ENCODE measurements at regions not wholly inside any gene's neighbourhood (a gene's known extent, or its start where the extent isn't known, plus 50 kb on each side); places are given as distances from the start of the nearest gene placed in this dataset.

DNA sequence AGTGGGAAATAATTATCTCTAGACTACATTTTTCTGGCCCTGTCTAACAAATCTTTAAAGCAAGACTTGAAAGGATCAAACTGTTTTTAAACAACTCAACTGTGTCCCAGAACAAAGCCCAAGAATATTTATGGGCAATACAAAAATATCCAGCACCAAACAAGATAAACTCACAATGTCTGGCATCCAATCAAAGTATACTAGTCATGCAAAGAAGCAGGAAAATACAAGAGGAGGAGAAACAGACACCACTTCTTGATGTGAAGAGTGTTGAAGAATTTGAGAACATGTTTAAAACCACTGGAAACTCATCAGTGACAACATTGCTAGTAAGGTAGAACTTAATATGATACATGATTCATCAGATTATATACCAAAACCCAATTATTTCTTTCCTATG lies 66.1 kb upstream of the CDC42EP3 start:
- no peak for DNase-seq (ENCODE audit: low spot score in 2 of 2)
- Histone ChIP-seq H3K4me3 (no peak overlapping the region), H3K4me1 (no peaks in the 10 kb centered on the region), H3K36me3 (no peaks in the 10 kb centered on the region), H3K27ac (no peak overlapping the region), H3K27me3 (no peaks in the 10 kb centered on the region), H3K9me3 (no peaks in the 10 kb centered on the region)
- TF ChIP-seq POLR2A (IDR thresholded peaks at IDR 0.05): no peak
- TF ChIP-seq, protein P1, sequence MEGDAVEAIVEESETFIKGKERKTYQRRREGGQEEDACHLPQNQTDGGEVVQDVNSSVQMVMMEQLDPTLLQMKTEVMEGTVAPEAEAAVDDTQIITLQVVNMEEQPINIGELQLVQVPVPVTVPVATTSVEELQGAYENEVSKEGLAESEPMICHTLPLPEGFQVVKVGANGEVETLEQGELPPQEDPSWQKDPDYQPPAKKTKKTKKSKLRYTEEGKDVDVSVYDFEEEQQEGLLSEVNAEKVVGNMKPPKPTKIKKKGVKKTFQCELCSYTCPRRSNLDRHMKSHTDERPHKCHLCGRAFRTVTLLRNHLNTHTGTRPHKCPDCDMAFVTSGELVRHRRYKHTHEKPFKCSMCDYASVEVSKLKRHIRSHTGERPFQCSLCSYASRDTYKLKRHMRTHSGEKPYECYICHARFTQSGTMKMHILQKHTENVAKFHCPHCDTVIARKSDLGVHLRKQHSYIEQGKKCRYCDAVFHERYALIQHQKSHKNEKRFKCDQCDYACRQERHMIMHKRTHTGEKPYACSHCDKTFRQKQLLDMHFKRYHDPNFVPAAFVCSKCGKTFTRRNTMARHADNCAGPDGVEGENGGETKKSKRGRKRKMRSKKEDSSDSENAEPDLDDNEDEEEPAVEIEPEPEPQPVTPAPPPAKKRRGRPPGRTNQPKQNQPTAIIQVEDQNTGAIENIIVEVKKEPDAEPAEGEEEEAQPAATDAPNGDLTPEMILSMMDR (IDR thresholded peaks at IDR 0.05): no peak
- no peak for TF ChIP-seq POLR2AphosphoS5 (IDR thresholded peaks at IDR 0.05)
- intact Hi-C loops (cut with DNase I; ENCODE audit: low total_unique reads): no loop called here

DNA sequence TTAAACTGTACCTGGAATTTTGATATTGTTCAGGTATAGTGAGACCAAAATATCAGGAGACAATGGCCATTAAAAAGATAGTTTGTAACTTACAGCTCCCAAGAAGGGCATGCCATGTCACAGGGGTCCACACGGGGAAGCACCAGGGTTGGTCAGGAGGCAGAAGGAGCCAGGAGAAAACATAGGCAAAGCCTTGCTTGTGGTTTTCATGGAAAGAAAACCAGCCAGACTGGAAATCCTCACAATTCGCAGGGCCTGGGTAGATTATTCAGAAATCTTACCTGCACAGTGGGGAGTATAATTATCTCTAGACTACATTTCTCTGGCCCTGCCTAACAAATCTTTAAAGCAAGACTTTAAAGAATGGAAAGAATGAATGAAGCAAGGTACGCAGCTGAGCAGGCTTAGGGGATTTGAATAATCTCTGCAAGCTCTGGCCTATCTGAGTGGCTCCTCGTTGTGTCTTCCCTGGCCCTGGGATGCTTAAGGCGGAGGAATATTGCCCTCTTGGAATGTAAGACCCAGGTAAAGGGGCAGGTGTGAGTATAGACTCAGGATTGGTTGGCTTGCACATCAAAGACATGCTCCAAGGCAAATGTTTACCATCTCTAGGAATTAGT lies 66.9 kb upstream of the CDC42EP3 start:
- no peaks in the 10 kb centered on the region for H3K4me1 ChIP-seq
- no peaks in the 10 kb centered on the region for H3K27me3 ChIP-seq
- TF ChIP-seq POLR2A (IDR thresholded peaks at IDR 0.05) (no peak), POLR2AphosphoS5 (IDR thresholded peaks at IDR 0.05) (no peak)
- TF ChIP-seq, protein P1 (IDR thresholded peaks at IDR 0.05): no peak
- no peak for DNase-seq (ENCODE audit: low spot score in 2 of 2)
- intact Hi-C loops (cut with DNase I; ENCODE audit: low total_unique reads): no loop called here
- H3K9me3 ChIP-seq: no peaks in the 10 kb centered on the region
- no peaks in the 10 kb centered on the region for H3K36me3 ChIP-seq
- no peak overlapping the region for H3K4me3 ChIP-seq
- no peak overlapping the region for H3K27ac ChIP-seq

- no peaks in the 10 kb centered on the region for H3K4me1 ChIP-seq
- H3K36me3 ChIP-seq: no peaks in the 10 kb centered on the region
- no peak overlapping the region for H3K4me3 ChIP-seq
- H3K27ac ChIP-seq: no peak overlapping the region
- DNase-seq (ENCODE audit: low spot score in 2 of 2): no peak
- no peaks in the 10 kb centered on the region for H3K27me3 ChIP-seq
- no peak for TF ChIP-seq POLR2AphosphoS5 (IDR thresholded peaks at IDR 0.05)
- TF ChIP-seq, protein P1 (IDR thresholded peaks at IDR 0.05): no peak
- TF ChIP-seq POLR2A (IDR thresholded peaks at IDR 0.05): no peak
- intact Hi-C loops (cut with DNase I; ENCODE audit: low total_unique reads): no loop called here
- no peaks in the 10 kb centered on the region for H3K9me3 ChIP-seq
These were observed 67.7 kb upstream of the CDC42EP3 start for GRCh38 chr2:37739153-37739552.

GRCh38 chr2:37740164-37740739 lies 68.8 kb upstream of the CDC42EP3 start:
- TF ChIP-seq POLR2AphosphoS5 (IDR thresholded peaks at IDR 0.05): no peak
- TF ChIP-seq, protein P1 (IDR thresholded peaks at IDR 0.05): no peak
- Histone ChIP-seq H3K27ac (no peak overlapping the region), H3K4me1 (no peaks in the 10 kb centered on the region), H3K4me3 (no peak overlapping the region), H3K9me3 (no peaks in the 10 kb centered on the region), H3K27me3 (no peaks in the 10 kb centered on the region), H3K36me3 (no peaks in the 10 kb centered on the region)
- DNase-seq (ENCODE audit: low spot score in 2 of 2): no peak
- intact Hi-C loops (cut with DNase I; ENCODE audit: low total_unique reads): no loop called here

- no peak for DNase-seq (ENCODE audit: low spot score in 2 of 2)
- no peak for TF ChIP-seq POLR2AphosphoS5 (IDR thresholded peaks at IDR 0.05)
- no peak for TF ChIP-seq POLR2A (IDR thresholded peaks at IDR 0.05)
- TF ChIP-seq, protein P1 (IDR thresholded peaks at IDR 0.05): no peak
- Histone ChIP-seq H3K4me3 (no peak overlapping the region), H3K27me3 (no peaks in the 10 kb centered on the region), H3K4me1 (no peaks in the 10 kb centered on the region), H3K9me3 (no peaks in the 10 kb centered on the region), H3K36me3 (no peaks in the 10 kb centered on the region), H3K27ac (no peak overlapping the region)
- intact Hi-C loops (cut with DNase I; ENCODE audit: low total_unique reads): no loop called here
These were observed 70.8 kb upstream of the CDC42EP3 start for GRCh38 chr2:37742286-37742685.
